Mucosa of rectum (tissue), 2 donors: ENCODE measurements at regions not wholly inside any gene's neighbourhood (a gene's known extent, or its start where the extent isn't known, plus 50 kb on each side); places are given as distances from the start of the nearest gene placed in this dataset.

Experiments
- H3K27ac ChIP-seq, 2 donors: one replicate each; pipeline ENCODE4 v1.7.0; 2013; ENCODE audit warnings: inconsistent platforms in 2 of 2, low read depth in 2 of 2, low read length in 2 of 2
- H3K27me3 ChIP-seq, 2 donors: one replicate each; pipeline ENCODE4 v1.7.0; 2013; ENCODE audit warnings: low read length in 2 of 2; ENCODE audit not compliant: control insufficient read depth in 2 of 2, insufficient read depth in 2 of 2
- H3K36me3 ChIP-seq, 2 donors: one replicate each; pipeline ENCODE4 v1.7.0; 2013; ENCODE audit warnings: low read length in 2 of 2; ENCODE audit not compliant: control insufficient read depth in 2 of 2, insufficient read depth in 2 of 2
- H3K4me1 ChIP-seq, 2 donors: one replicate each; pipeline ENCODE4 v1.7.0; 2013; ENCODE audit warnings: low read length in 2 of 2, mild to moderate bottlenecking in 1 of 2; ENCODE audit not compliant: control insufficient read depth in 2 of 2, insufficient read depth in 2 of 2
- H3K4me3 ChIP-seq, 2 donors: one replicate each; pipeline ENCODE4 v1.7.0; 2013; ENCODE audit warnings: low read length in 2 of 2
- H3K9ac ChIP-seq, 2 donors: one replicate each; pipeline ENCODE4 v1.7.0; 2013; ENCODE audit warnings: low read length in 2 of 2, low read depth in 1 of 2, mild to moderate bottlenecking in 1 of 2
- H3K9me3 ChIP-seq, 2 donors: one replicate each; pipeline ENCODE4 v1.7.0; 2013; ENCODE audit warnings: low read length in 2 of 2; ENCODE audit not compliant: control insufficient read depth in 2 of 2
- donor health status: healthy.
- donor health status: Normal muscosa, but diverticular disease.

GRCh38 chr16:66315210-66315825 lies 51.2 kb upstream of the CDH5 start:
- Histone ChIP-seq H3K36me3 (no peaks in the 10 kb centered on the region), H3K9ac (no peak overlapping the region), H3K27ac (no peak overlapping the region), H3K4me3 (no peak overlapping the region), H3K4me1 (no peaks in the 10 kb centered on the region), H3K9me3 (no peaks in the 10 kb centered on the region), H3K27me3 (no peaks in the 10 kb centered on the region)

- H3K4me3 ChIP-seq = no peak overlapping the region
- no peaks in the 10 kb centered on the region for H3K36me3 ChIP-seq
- no peaks in the 10 kb centered on the region for H3K4me1 ChIP-seq
Measured at GRCh38 chr16:66311306-66311705, 55.2 kb upstream of the CDH5 start.

GRCh38 chr16:66309215-66309807 lies 57.2 kb upstream of the CDH5 start:
- Histone ChIP-seq H3K9me3 (no peaks in the 10 kb centered on the region), H3K4me3 (no peak overlapping the region), H3K4me1 (no peaks in the 10 kb centered on the region), H3K9ac (no peak overlapping the region), H3K36me3 (no peaks in the 10 kb centered on the region), H3K27ac (no peak overlapping the region), H3K27me3 (no peaks in the 10 kb centered on the region)

More at GRCh38 chr16:66311306-66311705, 55.2 kb upstream of the CDH5 start:
- H3K27me3 ChIP-seq = no peaks in the 10 kb centered on the region
- H3K27ac ChIP-seq = no peak overlapping the region
- H3K9me3 ChIP-seq = no peaks in the 10 kb centered on the region
- no peak overlapping the region for H3K9ac ChIP-seq

- no peaks in the 10 kb centered on the region for H3K36me3 ChIP-seq
- H3K4me3 ChIP-seq = no peak overlapping the region
- no peaks in the 10 kb centered on the region for H3K27me3 ChIP-seq
- H3K9ac ChIP-seq = no peak overlapping the region
- H3K27ac ChIP-seq = no peak overlapping the region
- no peaks in the 10 kb centered on the region for H3K4me1 ChIP-seq
- H3K9me3 ChIP-seq = no peaks in the 10 kb centered on the region
Measured at GRCh38 chr16:66308096-66308495, 58.4 kb upstream of the CDH5 start.

- no peak overlapping the region for H3K9ac ChIP-seq
- H3K9me3 ChIP-seq = no peaks in the 10 kb centered on the region
- H3K27ac ChIP-seq = no peak overlapping the region
- H3K4me3 ChIP-seq = no peak overlapping the region
- no peaks in the 10 kb centered on the region for H3K4me1 ChIP-seq
- no peaks in the 10 kb centered on the region for H3K27me3 ChIP-seq
- no peaks in the 10 kb centered on the region for H3K36me3 ChIP-seq
Measured at GRCh38 chr16:66306366-66307150, 59.9 kb upstream of the CDH5 start.

- Histone ChIP-seq H3K27ac (no peak overlapping the region), H3K27me3 (no peaks in the 10 kb centered on the region), H3K4me3 (no peak overlapping the region), H3K9me3 (peaks cover 0 to 3% of the 10 kb centered on the region in 2 donors), H3K4me1 (no peaks in the 10 kb centered on the region), H3K9ac (no peak overlapping the region), H3K36me3 (no peaks in the 10 kb centered on the region)
Measured at GRCh38 chr16:66304961-66305360, 61.5 kb upstream of the CDH5 start.

- no peak overlapping the region for H3K27ac ChIP-seq
- no peak overlapping the region for H3K9ac ChIP-seq
- H3K4me1 ChIP-seq = no peaks in the 10 kb centered on the region
- H3K27me3 ChIP-seq = no peaks in the 10 kb centered on the region
- peaks cover 0 to 3% of the 10 kb centered on the region in 2 donors for H3K9me3 ChIP-seq
- H3K4me3 ChIP-seq = no peak overlapping the region
- no peaks in the 10 kb centered on the region for H3K36me3 ChIP-seq
Measured at GRCh38 chr16:66304151-66304550, 62.3 kb upstream of the CDH5 start.

GRCh38 chr16:66300501-66300900 lies 66.0 kb upstream of the CDH5 start:
- Histone ChIP-seq H3K4me3 (no peak overlapping the region), H3K36me3 (no peaks in the 10 kb centered on the region), H3K27ac (no peak overlapping the region)

GRCh38 chr16:66300037-66300436 lies 66.5 kb upstream of the CDH5 start:
- Histone ChIP-seq H3K36me3 (no peaks in the 10 kb centered on the region), H3K4me1 (no peaks in the 10 kb centered on the region), H3K9ac (no peak overlapping the region), H3K27ac (no peak overlapping the region), H3K4me3 (no peak overlapping the region), H3K27me3 (no peaks in the 10 kb centered on the region), H3K9me3 (peaks cover 0 to 3% of the 10 kb centered on the region in 2 donors)

More at GRCh38 chr16:66300501-66300900, 66.0 kb upstream of the CDH5 start:
- Histone ChIP-seq H3K4me1 (no peaks in the 10 kb centered on the region), H3K9ac (no peak overlapping the region), H3K27me3 (no peaks in the 10 kb centered on the region), H3K9me3 (peaks cover 0 to 3% of the 10 kb centered on the region in 2 donors)

GRCh38 chr16:66299349-66299748 lies 67.1 kb upstream of the CDH5 start:
- H3K36me3 ChIP-seq = no peaks in the 10 kb centered on the region
- no peaks in the 10 kb centered on the region for H3K4me1 ChIP-seq
- no peaks in the 10 kb centered on the region for H3K27me3 ChIP-seq
- H3K9me3 ChIP-seq = peaks cover 0 to 3% of the 10 kb centered on the region in 2 donors
- H3K9ac ChIP-seq = no peak overlapping the region
- no peak overlapping the region for H3K27ac ChIP-seq
- no peak overlapping the region for H3K4me3 ChIP-seq
